CD4-positive, alpha-beta T cell (primary cell): ENCODE measurements at regions not wholly inside any gene's neighbourhood (a gene's known extent, or its start where the extent isn't known, plus 50 kb on each side); places are given as distances from the start of the nearest gene placed in this dataset.

ENCODE experiments used
- ATAC-seq: fragments of 200-7000 bp; cut with Tn5 transposase; one replicate; pipeline ENCODE4 v1.10.0; 2022; ENCODE audit warnings: mild to moderate bottlenecking; ENCODE audit not compliant: poor library complexity
- CTCF ChIA-PET: fragments of 350-600 bp; sonication (Branson Sonifier 250); formaldehyde crosslinking; loops from one replicate; lab custom pipeline; 2021; ENCODE audit warnings: antibody characterized with exemption, inconsistent platforms; lab: Charles Lee
- POLR2A ChIA-PET: fragments of 350-600 bp; sonication (Branson Sonifier 250); formaldehyde crosslinking; loops from one replicate; lab custom pipeline; 2021; ENCODE audit warnings: antibody characterized with exemption, inconsistent platforms; lab: Charles Lee
- DNase-seq, 14 experiments: peaks; one replicate each; pipeline ENCODE4 v3.0.0-alpha.2; 2013 to 2020; ENCODE audit warnings: mixed read lengths in 2 of 14
- H3K27ac ChIP-seq, 2 donors: one replicate each; pipeline versions ENCODE4 v1.5.1 to v1.7.0; 2013; ENCODE audit warnings: low read length in 2 of 2, low read depth in 1 of 2, mild to moderate bottlenecking in 1 of 2
- H3K27me3 ChIP-seq, 2 experiments: 1 replicate in 1 of 2; 2 replicates in 1 of 2; pipeline versions ENCODE4 v1.6.1 to v1.7.0; 2013; ENCODE audit warnings: low read length in 2 of 2, control low read depth in 1 of 2, mild to moderate bottlenecking in 1 of 2, moderate library complexity in 1 of 2; ENCODE audit not compliant: insufficient read depth in 2 of 2, control insufficient read depth in 1 of 2
- H3K36me3 ChIP-seq: one replicate; pipeline ENCODE4 v1.6.1; 2013; ENCODE audit warnings: low read length, control low read depth; ENCODE audit not compliant: insufficient read depth
- H3K4me1 ChIP-seq: one replicate; pipeline ENCODE4 v1.6.1; 2013; ENCODE audit warnings: low read length, control low read depth; ENCODE audit not compliant: insufficient read depth
- H3K4me3 ChIP-seq: one replicate; pipeline ENCODE4 v1.5.1; 2013; ENCODE audit warnings: mild to moderate bottlenecking, low read length, moderate library complexity
- H3K9me3 ChIP-seq, 2 experiments: 1 replicate in 1 of 2; 2 replicates in 1 of 2; pipeline versions ENCODE4 v1.6.1 to v1.7.0; 2013; ENCODE audit warnings: low read length in 2 of 2, mild to moderate bottlenecking in 2 of 2, control low read depth in 1 of 2, moderate library complexity in 1 of 2; ENCODE audit not compliant: control insufficient read depth in 1 of 2, insufficient read depth in 1 of 2
- H3K27ac Mint-ChIP-seq: one replicate; pipeline ENCODE4 v1.8.0; 2020; ENCODE audit warnings: mixed read lengths
- H3K27me3 Mint-ChIP-seq: one replicate; pipeline ENCODE4 v1.8.0; 2021; ENCODE audit warnings: mixed read lengths
- H3K36me3 Mint-ChIP-seq: one replicate; pipeline ENCODE4 v1.8.0; 2021; ENCODE audit warnings: low read depth, mixed read lengths
- H3K4me1 Mint-ChIP-seq: one replicate; pipeline ENCODE4 v1.8.0; 2021; ENCODE audit warnings: low read depth, mixed read lengths
- H3K4me3 Mint-ChIP-seq: one replicate; pipeline ENCODE4 v1.8.0; 2020; ENCODE audit warnings: mild to moderate bottlenecking, mixed read lengths
- H3K9me3 Mint-ChIP-seq: one replicate; pipeline ENCODE4 v1.8.0; 2020; ENCODE audit warnings: mixed read lengths
- CTCF ChIP-seq: fragments of 200-600 bp; IDR thresholded peaks from one replicate; pipeline ENCODE4 v1.8.0; 2022; ENCODE audit warnings: antibody characterized with exemption, mild to moderate bottlenecking
- intact Hi-C, 2 experiments: fragments of 100-400 bp; cut with DNase I in 1 of 2; cut with micrococcal nuclease in 1 of 2; formaldehyde crosslinking; loops; one replicate each; pipeline versions ENCODE4 v1.15.1 to v1.9.0; 2023 to 2025; cut with DNase I, micrococcal nuclease

DNA sequence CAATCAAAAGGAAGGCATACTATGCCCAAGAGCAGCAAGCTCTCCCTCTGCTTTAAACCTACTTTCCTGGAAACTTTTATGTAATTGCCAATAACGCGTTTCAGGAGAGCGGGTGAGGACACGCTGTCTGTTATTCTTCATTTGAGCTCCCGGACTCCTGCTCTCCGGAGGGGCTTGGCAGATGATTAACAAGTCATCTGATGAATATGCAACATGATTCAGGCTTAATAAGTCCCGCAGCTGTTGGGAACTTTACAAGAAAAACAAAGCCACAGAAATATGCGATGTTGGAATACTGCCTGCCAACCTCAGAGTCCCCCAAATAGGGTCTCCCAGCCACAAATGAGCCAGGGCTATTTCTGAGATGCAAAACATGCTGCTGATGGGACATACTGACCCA lies 348.0 kb downstream of the GPAM start:
- POLR2A ChIA-PET = no interaction called here
- no peak for ATAC-seq
- H3K27ac Mint-ChIP-seq = no peak overlapping the region

DNA sequence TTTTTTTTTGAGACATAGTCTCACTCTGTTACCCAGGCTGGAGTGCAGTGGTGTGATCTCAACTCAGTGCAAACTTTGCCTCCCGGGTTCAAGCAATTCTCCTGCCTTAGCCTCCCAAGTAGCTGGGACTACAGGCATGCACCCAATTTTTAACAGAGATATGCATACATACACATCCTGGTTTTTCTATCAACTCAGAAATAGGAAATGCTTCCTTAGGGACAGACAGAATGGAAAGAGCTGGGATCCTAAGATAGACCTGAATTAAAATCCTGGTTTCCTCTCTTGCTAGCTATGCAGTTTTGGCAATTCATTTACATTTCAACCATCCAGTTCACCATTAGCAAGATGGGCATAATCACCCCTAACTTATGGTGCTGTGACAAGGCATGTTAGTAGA lies 347.5 kb downstream of the GPAM start:
- no peak for TF ChIP-seq CTCF
- no peak overlapping the region for H3K4me3 Mint-ChIP-seq
- H3K27ac Mint-ChIP-seq = no peak overlapping the region

More for the DNA sequence above, 348.0 kb downstream of the GPAM start:
- Mint-ChIP-seq H3K4me3 (no peak overlapping the region), H3K9me3 (no peaks in the 10 kb centered on the region), H3K36me3 (no peaks in the 10 kb centered on the region), H3K4me1 (no peaks in the 10 kb centered on the region), H3K27me3 (no peaks in the 10 kb centered on the region)
- Histone ChIP-seq H3K27me3 (no peaks in the 10 kb centered on the region), H3K27ac (no peak overlapping the region), H3K36me3 (no peaks in the 10 kb centered on the region), H3K4me1 (no peaks in the 10 kb centered on the region), H3K9me3 (no peaks in the 10 kb centered on the region), H3K4me3 (no peak overlapping the region)
- intact Hi-C loops = no loop called here
- TF ChIP-seq CTCF = no peak
- no peak for DNase-seq
- CTCF ChIA-PET = no interaction called here

DNA sequence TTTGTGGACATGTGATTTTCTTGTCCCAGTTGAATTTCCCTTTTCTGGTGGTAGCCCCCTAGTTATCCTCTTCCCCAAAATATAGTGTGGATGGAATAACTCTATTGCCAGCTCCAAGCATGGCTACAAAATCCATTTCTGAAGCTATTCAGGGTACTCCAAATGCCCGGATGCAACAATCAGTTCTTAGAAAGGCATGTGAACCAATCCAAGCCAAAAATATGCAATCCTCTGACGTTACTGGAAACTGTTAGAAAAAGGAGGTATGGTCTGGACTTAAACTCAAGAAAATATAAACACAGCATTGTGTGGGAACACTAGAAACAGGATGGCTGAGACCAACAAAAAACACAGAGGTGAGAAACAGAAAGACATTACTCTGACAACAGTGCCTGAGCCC lies 347.0 kb downstream of the GPAM start:
- Histone ChIP-seq H3K27me3 (no peaks in the 10 kb centered on the region), H3K4me1 (no peaks in the 10 kb centered on the region), H3K27ac (no peak overlapping the region), H3K9me3 (no peaks in the 10 kb centered on the region), H3K4me3 (no peak overlapping the region), H3K36me3 (no peaks in the 10 kb centered on the region)
- ATAC-seq = no peak
- no peak for TF ChIP-seq CTCF
- Mint-ChIP-seq H3K27ac (no peak overlapping the region), H3K4me3 (no peak overlapping the region), H3K4me1 (no peaks in the 10 kb centered on the region), H3K36me3 (no peaks in the 10 kb centered on the region), H3K27me3 (no peaks in the 10 kb centered on the region), H3K9me3 (no peaks in the 10 kb centered on the region)
- intact Hi-C loops = no loop called here
- CTCF ChIA-PET = interaction anchor here (0.6 kb wide), 1 partner anchor 58 kb away, joined by 3 read pairs; no protein-coding TSS in a partner anchor
- POLR2A ChIA-PET = no interaction called here
- no peak for DNase-seq

More for the DNA sequence above, 347.5 kb downstream of the GPAM start:
- DNase-seq (no peak), ATAC-seq (no peak)
- Histone ChIP-seq H3K27ac (no peak overlapping the region), H3K4me3 (no peak overlapping the region), H3K4me1 (no peaks in the 10 kb centered on the region), H3K9me3 (no peaks in the 10 kb centered on the region), H3K27me3 (no peaks in the 10 kb centered on the region), H3K36me3 (no peaks in the 10 kb centered on the region)
- intact Hi-C loops = no loop called here
- POLR2A ChIA-PET = no interaction called here
- Mint-ChIP-seq H3K36me3 (no peaks in the 10 kb centered on the region), H3K9me3 (no peaks in the 10 kb centered on the region), H3K4me1 (no peaks in the 10 kb centered on the region), H3K27me3 (no peaks in the 10 kb centered on the region)
- CTCF ChIA-PET = interaction anchor here (0.6 kb wide), 1 partner anchor 58 kb away, joined by 3 read pairs; no protein-coding TSS in a partner anchor
